H9 (cell line): ENCODE measurements at regions not wholly inside any gene's neighbourhood (a gene's known extent, or its start where the extent isn't known, plus 50 kb on each side); places are given as distances from the start of the nearest gene placed in this dataset.

Experiments used
- DNase-seq: peaks from one replicate; pipeline ENCODE4 v3.0.0-alpha.2; 2017
- H2AFZ ChIP-seq: one replicate; pipeline ENCODE4 v1.6.1; 2013; ENCODE audit warnings: mild to moderate bottlenecking, low read length, control low read depth, moderate library complexity
- H2AK5ac ChIP-seq: 2 replicates; pipeline ENCODE4 v1.6.1; 2013; ENCODE audit warnings: low read length, control low read depth, mixed read lengths; ENCODE audit not compliant: insufficient read length
- H2BK120ac ChIP-seq: one replicate; pipeline ENCODE4 v1.6.1; 2013; ENCODE audit warnings: low read depth, mild to moderate bottlenecking, low read length, control low read depth, inconsistent platforms; ENCODE audit not compliant: poor library complexity, severe bottlenecking
- H2BK12ac ChIP-seq: 2 replicates; pipeline ENCODE4 v1.6.1; 2013; ENCODE audit warnings: low read length, control low read depth, mixed read lengths, low read depth; ENCODE audit not compliant: insufficient read length
- H2BK15ac ChIP-seq: 2 replicates; pipeline ENCODE4 v1.6.1; 2013; ENCODE audit warnings: low read depth, low read length, control low read depth
- H2BK20ac ChIP-seq: one replicate; pipeline ENCODE4 v1.6.1; 2013; ENCODE audit warnings: low read depth, mild to moderate bottlenecking, low read length, control low read depth, inconsistent platforms; ENCODE audit not compliant: poor library complexity, severe bottlenecking
- H2BK5ac ChIP-seq: 2 replicates; pipeline ENCODE4 v1.6.1; 2013; ENCODE audit warnings: low read length, control low read depth, mixed read lengths; ENCODE audit not compliant: insufficient read length
- H3K14ac ChIP-seq: 2 replicates; pipeline ENCODE4 v1.6.1; 2013; ENCODE audit warnings: low read length, control low read depth; ENCODE audit not compliant: insufficient read depth
- H3K18ac ChIP-seq: 2 replicates; pipeline ENCODE4 v1.6.1; 2013; ENCODE audit warnings: low read depth, mild to moderate bottlenecking, mixed read lengths, low read length, control low read depth; ENCODE audit not compliant: insufficient read length
- H3K23ac ChIP-seq: 2 replicates; pipeline ENCODE4 v1.6.1; 2013; ENCODE audit warnings: low read length, control low read depth, mixed read lengths, low read depth; ENCODE audit not compliant: insufficient read length
- H3K23me2 ChIP-seq: 2 replicates; pipeline ENCODE4 v1.6.1; 2013; ENCODE audit warnings: low read depth, mild to moderate bottlenecking, mixed read lengths, low read length, control low read depth; ENCODE audit not compliant: insufficient read length, poor library complexity, severe bottlenecking
- H3K27ac ChIP-seq: 2 replicates; pipeline ENCODE4 v1.5.1; 2013; ENCODE audit warnings: low read length, control low read depth, mixed read lengths, low read depth; ENCODE audit not compliant: insufficient read length
- H3K27me3 ChIP-seq: 2 replicates; pipeline ENCODE4 v1.6.1; 2013; ENCODE audit warnings: low read length, control low read depth, inconsistent platforms; ENCODE audit not compliant: insufficient read depth
- H3K4ac ChIP-seq: 2 replicates; pipeline ENCODE4 v1.6.1; 2013; ENCODE audit warnings: low read depth, mild to moderate bottlenecking, control low read depth, inconsistent platforms, low read length, moderate library complexity
- H3K4me1 ChIP-seq: 2 replicates; pipeline ENCODE4 v1.6.1; 2013; ENCODE audit warnings: low read length, control low read depth, inconsistent platforms; ENCODE audit not compliant: insufficient read depth
- H3K4me2 ChIP-seq: 2 replicates; pipeline ENCODE4 v1.6.1; 2013; ENCODE audit warnings: low read length, control low read depth, mixed read lengths; ENCODE audit not compliant: insufficient read length, insufficient read depth
- H3K56ac ChIP-seq: 2 replicates; pipeline ENCODE4 v1.6.1; 2013; ENCODE audit warnings: low read depth, mild to moderate bottlenecking, mixed read lengths, low read length, control low read depth; ENCODE audit not compliant: insufficient read length
- H3K79me1 ChIP-seq: 2 replicates; pipeline ENCODE4 v1.6.1; 2013; ENCODE audit warnings: low read depth, mild to moderate bottlenecking, moderate library complexity, low read length, control low read depth, inconsistent platforms; ENCODE audit not compliant: insufficient read depth, poor library complexity, severe bottlenecking
- H3K79me2 ChIP-seq: 2 replicates; pipeline ENCODE4 v1.6.1; 2013; ENCODE audit warnings: low read length, control low read depth, inconsistent platforms; ENCODE audit not compliant: insufficient read depth
- H3K9ac ChIP-seq: 2 replicates; pipeline ENCODE4 v1.6.1; 2013; ENCODE audit warnings: low read length, control low read depth, mixed read lengths; ENCODE audit not compliant: insufficient read length; ENCODE audit errors: extremely low read depth
- H3K9me3 ChIP-seq: one replicate; pipeline ENCODE4 v1.6.1; 2013; ENCODE audit warnings: low read depth, low read length, inconsistent platforms; ENCODE audit not compliant: control insufficient read depth
- H3T11ph ChIP-seq: one replicate; pipeline ENCODE4 v1.6.1; 2013; ENCODE audit warnings: mild to moderate bottlenecking, low read length, control low read depth, inconsistent platforms
- H4K20me1 ChIP-seq: one replicate; pipeline ENCODE4 v1.6.1; 2013; ENCODE audit not compliant: control insufficient read depth, insufficient read length, insufficient read depth
- H4K5ac ChIP-seq: 2 replicates; pipeline ENCODE4 v1.6.1; 2013; ENCODE audit warnings: low read depth, mild to moderate bottlenecking, mixed read lengths, low read length, control low read depth; ENCODE audit not compliant: insufficient read length
- H4K8ac ChIP-seq: replicated peaks from 2 replicates; pipeline ENCODE4 v1.6.1; 2013; ENCODE audit warnings: low read length, control low read depth, mixed read lengths, low read depth; ENCODE audit not compliant: insufficient read length
- H4K91ac ChIP-seq: 2 replicates; pipeline ENCODE4 v1.6.1; 2013; ENCODE audit warnings: low read depth, mild to moderate bottlenecking, moderate library complexity, mixed read lengths, low read length, control low read depth; ENCODE audit not compliant: insufficient read length
- H3K27ac Mint-ChIP-seq, 3 experiments: 2 replicates in 2 of 3; 3 replicates in 1 of 3; pipeline ENCODE4 v1.8.0; 2020 to 2021; ENCODE audit warnings: mixed read lengths in 3 of 3, mild to moderate bottlenecking in 1 of 3, moderate library complexity in 1 of 3
- H3K27me3 Mint-ChIP-seq: 2 replicates; pipeline ENCODE4 v1.8.0; 2021; ENCODE audit warnings: low read depth, mild to moderate bottlenecking, moderate library complexity, mixed read lengths
- H3K36me3 Mint-ChIP-seq, 3 experiments: 2 replicates in 2 of 3; 3 replicates in 1 of 3; pipeline ENCODE4 v1.8.0; 2020 to 2021; ENCODE audit warnings: low read depth in 3 of 3, mixed read lengths in 3 of 3; ENCODE audit not compliant: insufficient read depth in 1 of 3
- H3K4me1 Mint-ChIP-seq, 2 experiments: 2 replicates each; pipeline ENCODE4 v1.8.0; 2020; ENCODE audit warnings: mixed read lengths in 2 of 2
- H3K4me3 Mint-ChIP-seq, 2 experiments: 2 replicates in 1 of 2; 3 replicates in 1 of 2; pipeline ENCODE4 v1.8.0; 2020 to 2021; ENCODE audit warnings: mild to moderate bottlenecking in 2 of 2, mixed read lengths in 2 of 2, moderate library complexity in 1 of 2
- H3K9me3 Mint-ChIP-seq, 2 experiments: 2 replicates in 1 of 2; 3 replicates in 1 of 2; pipeline ENCODE4 v1.8.0; 2020; ENCODE audit warnings: mild to moderate bottlenecking in 2 of 2, mixed read lengths in 2 of 2, moderate library complexity in 1 of 2
- CTCF ChIP-seq: fragments of 200-600 bp; sonication (generic); conservative IDR thresholded peaks from 3 replicates; pipeline ENCODE4 v1.8.0; 2021; ENCODE audit warnings: antibody characterized with exemption, mild to moderate bottlenecking
- WGBS: extraction: QIAGEN DNeasy Blood & Tissue Kit; methylation state at CpG from one replicate; pipeline ENCODE4 v1.1.7; 2013; ENCODE audit warnings: missing lambda C conversion rate, low lambda C conversion rate, mixed read lengths; ENCODE audit not compliant: insufficient read length; ENCODE audit errors: extremely low coverage; 5-methylcytosine and 5-hydroxymethylcytosine counted together

DNA sequence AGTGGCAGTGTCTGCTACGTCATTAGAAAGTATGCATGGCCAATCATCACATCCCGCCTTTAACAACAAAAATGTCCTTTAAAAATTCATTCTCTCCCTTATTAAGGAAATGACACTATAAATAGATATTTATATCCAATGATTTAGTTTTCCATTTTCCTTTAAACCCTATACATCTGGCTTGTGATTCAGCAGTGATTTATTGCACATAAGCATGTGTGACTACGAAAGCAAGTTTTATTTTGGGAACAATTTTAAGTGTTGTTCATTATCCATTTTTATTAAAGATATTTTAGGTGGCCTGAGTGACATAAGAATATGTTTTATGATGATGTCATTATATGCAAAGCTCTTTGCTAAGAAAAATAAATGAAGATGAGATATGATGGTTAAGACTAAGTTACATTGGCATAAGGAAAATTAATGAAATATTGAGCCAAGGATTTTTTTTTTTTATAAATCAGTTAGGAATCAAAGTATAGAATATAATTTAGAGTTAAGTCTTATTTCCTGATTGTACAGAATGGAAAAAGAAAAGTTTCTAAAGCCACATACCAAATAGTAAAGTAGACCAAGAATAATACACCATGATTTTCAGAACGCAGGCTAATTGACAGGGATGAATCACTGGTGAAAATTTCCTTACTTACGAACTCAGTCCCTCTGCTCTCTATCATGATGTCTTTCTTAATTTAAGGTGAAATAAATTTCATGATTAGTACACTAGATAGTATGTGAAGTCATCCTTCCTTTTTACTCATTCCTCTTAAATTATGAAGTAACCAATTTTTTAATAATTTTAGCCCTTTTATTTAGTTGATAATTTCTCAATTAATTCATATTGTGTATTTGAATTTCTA is 822.4 kb downstream of the FAT4 start:
- Histone ChIP-seq H3K23me2 (no peaks in the 10 kb centered on the region), H3K4me1 (no peaks in the 10 kb centered on the region), H4K8ac (no peak overlapping the region), H3K14ac (no peak overlapping the region), H3K79me1 (no peaks in the 10 kb centered on the region), H4K91ac (no peak overlapping the region), H3K23ac (no peak overlapping the region), H3K4me2 (no peak overlapping the region), H4K20me1 (no peaks in the 10 kb centered on the region), H3K27ac (no peak overlapping the region), H3K79me2 (no peaks in the 10 kb centered on the region), H3K56ac (no peak overlapping the region), H3T11ph (no peak overlapping the region), H2BK15ac (no peak overlapping the region), H3K9me3 (peaks cover 11% of the 10 kb centered on the region), H4K5ac (no peak overlapping the region), H2BK20ac (no peak overlapping the region), H2BK5ac (no peak overlapping the region), H3K27me3 (no peaks in the 10 kb centered on the region), H2AFZ (no peak overlapping the region), H2BK12ac (no peak overlapping the region), H2AK5ac (no peak overlapping the region), H3K9ac (no peak overlapping the region), H3K18ac (no peak overlapping the region), H3K4ac (no peak overlapping the region), H2BK120ac (no peak overlapping the region)
- Mint-ChIP-seq H3K27ac (no peak overlapping the region), H3K36me3 (peaks cover 11 to 27% (median 15%) of the 10 kb centered on the region in 3 experiments), H3K4me1 (no peaks in the 10 kb centered on the region), H3K9me3 (peaks cover 23 to 26% of the 10 kb centered on the region in 2 experiments), H3K4me3 (no peak overlapping the region), H3K27me3 (no peaks in the 10 kb centered on the region)
- DNase-seq: no peak
- no CpG with 5 or more reads among the region's 5 CpGs for WGBS
- no peak for TF ChIP-seq CTCF
